ENCODE measurements at regions not wholly inside any gene's neighbourhood (a gene's known extent, or its start where the extent isn't known, plus 50 kb on each side); places are given as distances from the start of the nearest gene placed in this dataset.

DNA sequence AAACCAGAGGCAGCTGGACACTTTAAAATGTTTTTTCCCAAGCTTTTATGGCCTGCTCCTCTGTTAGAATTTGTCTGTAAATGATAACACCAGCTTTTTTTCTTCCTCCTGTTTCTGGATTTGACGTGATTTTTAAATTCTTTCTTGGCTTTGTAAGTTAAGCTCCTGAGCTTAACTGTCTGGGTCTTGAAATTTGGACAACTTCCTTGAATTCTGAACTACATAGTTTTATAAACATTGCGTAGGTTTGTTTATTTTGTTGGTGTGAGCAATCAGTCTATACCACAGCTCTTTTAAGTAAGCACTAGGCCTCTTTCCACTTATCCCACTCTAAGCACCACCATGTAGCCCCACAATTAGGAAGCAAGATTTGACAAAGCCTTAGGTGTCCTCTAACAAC, 144.4 kb upstream of the GUCY1A1 start:
- DNase-seq (ENCODE audit: low read depth) (peak; percentile 56), FAIRE-seq (no peak)
- H3K36me3 ChIP-seq (ENCODE audit: control insufficient read depth, insufficient read depth, low read length) = no peaks in the 10 kb centered on the region
- no peaks in the 10 kb centered on the region for H3K27me3 ChIP-seq (ENCODE audit: control insufficient read depth, insufficient read depth, low read length)
- TF ChIP-seq, protein P1, sequence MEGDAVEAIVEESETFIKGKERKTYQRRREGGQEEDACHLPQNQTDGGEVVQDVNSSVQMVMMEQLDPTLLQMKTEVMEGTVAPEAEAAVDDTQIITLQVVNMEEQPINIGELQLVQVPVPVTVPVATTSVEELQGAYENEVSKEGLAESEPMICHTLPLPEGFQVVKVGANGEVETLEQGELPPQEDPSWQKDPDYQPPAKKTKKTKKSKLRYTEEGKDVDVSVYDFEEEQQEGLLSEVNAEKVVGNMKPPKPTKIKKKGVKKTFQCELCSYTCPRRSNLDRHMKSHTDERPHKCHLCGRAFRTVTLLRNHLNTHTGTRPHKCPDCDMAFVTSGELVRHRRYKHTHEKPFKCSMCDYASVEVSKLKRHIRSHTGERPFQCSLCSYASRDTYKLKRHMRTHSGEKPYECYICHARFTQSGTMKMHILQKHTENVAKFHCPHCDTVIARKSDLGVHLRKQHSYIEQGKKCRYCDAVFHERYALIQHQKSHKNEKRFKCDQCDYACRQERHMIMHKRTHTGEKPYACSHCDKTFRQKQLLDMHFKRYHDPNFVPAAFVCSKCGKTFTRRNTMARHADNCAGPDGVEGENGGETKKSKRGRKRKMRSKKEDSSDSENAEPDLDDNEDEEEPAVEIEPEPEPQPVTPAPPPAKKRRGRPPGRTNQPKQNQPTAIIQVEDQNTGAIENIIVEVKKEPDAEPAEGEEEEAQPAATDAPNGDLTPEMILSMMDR (IDR thresholded peaks at IDR 0.05; ENCODE audit: insufficient read depth, low read length, severe bottlenecking) = no peak
- H3K4me3 ChIP-seq (ENCODE audit: low read depth, low read length) = no peak overlapping the region

DNA sequence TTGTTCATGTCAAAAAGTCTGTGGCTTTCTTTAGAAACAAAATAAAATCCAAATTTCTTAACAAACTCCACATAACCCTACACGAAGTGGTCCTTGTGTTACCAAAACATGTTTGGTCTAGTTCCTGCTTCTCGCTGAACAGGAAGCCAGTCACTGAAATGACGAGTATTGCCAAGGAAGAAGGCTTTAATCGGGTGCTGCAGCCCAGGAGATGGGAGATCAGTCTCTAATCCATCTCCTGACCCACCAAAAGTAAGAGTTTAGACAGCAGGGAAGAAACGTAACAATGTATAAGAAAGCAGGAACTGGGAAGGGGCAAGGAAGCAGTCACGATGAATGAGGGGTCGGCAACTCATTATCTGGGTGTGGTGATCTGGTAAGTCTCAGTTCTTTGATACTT, 144.6 kb upstream of the MAP9 start:
- no peaks in the 10 kb centered on the region for H3K36me3 ChIP-seq (ENCODE audit: control insufficient read depth, insufficient read depth, low read length)
- TF ChIP-seq, protein P1 (IDR thresholded peaks at IDR 0.05; ENCODE audit: insufficient read depth, low read length, severe bottlenecking) = no peak
- no peak for FAIRE-seq
- no peaks in the 10 kb centered on the region for H3K27me3 ChIP-seq (ENCODE audit: control insufficient read depth, insufficient read depth, low read length)
- DNase-seq (ENCODE audit: low read depth) = no peak
- H3K4me3 ChIP-seq (ENCODE audit: low read depth, low read length) = no peak overlapping the region

DNA sequence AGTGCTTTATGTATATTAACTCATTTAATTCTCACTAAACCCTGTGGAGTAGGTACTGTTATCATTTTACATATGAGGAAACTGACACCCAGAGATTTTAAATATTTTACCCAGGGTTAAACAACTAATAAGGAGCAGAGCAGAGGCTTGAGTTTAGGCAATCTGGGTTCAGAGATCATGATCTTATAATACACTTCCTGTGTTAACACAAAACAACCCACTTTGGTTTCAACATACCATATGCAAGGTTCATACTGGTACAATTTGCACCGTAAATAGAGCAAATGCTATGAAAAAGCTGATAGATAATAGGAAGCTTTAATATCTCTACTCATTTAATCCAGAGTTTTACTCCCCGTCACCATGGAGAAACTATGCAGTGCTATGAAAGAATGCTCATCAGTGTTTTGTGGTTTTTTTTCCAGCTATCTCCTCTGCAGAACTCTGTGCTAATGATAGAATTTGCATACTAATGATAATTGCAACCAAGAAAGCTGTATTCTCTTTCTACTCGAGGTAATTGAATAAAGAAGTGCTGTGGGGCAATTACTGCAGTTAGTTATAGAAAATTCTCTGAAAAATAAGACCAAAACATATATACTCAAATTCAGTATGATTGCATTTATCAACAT, 138.8 kb upstream of the MAP9 start:
- no peak for FAIRE-seq
- TF ChIP-seq, protein P1 (IDR thresholded peaks at IDR 0.05; ENCODE audit: insufficient read depth, low read length, severe bottlenecking) = no peak
- no peak overlapping the region for H3K4me3 ChIP-seq (ENCODE audit: low read depth, low read length)
- DNase-seq (ENCODE audit: low read depth) = no peak
- H3K27me3 ChIP-seq (ENCODE audit: control insufficient read depth, insufficient read depth, low read length) = no peaks in the 10 kb centered on the region
- H3K36me3 ChIP-seq (ENCODE audit: control insufficient read depth, insufficient read depth, low read length) = no peaks in the 10 kb centered on the region

DNA sequence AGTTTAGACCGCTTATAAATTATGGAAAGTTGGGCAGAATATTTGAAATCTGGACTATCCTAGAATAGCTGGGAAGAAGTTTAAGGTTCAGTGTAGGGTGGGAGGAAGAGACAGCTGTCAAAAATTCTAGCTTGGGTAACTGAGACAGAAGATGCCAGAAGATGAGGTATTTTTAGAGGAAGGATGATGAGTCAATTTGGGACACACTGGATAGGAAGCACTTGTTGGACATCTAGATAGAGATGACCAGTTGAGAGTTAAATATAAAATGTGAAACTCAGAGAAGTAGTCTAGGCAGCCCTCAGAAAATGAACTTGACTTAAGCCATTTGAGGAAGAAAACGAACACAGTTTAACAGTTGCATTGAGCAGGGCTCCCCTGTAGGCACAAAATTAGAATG, 137.9 kb upstream of the MAP9 start:
- TF ChIP-seq, protein P1 (IDR thresholded peaks at IDR 0.05; ENCODE audit: insufficient read depth, low read length, severe bottlenecking) = no peak
- no peaks in the 10 kb centered on the region for H3K27me3 ChIP-seq (ENCODE audit: control insufficient read depth, insufficient read depth, low read length)
- no peaks in the 10 kb centered on the region for H3K36me3 ChIP-seq (ENCODE audit: control insufficient read depth, insufficient read depth, low read length)
- DNase-seq (ENCODE audit: low read depth) (no peak), FAIRE-seq (no peak)
- H3K4me3 ChIP-seq (ENCODE audit: low read depth, low read length) = no peak overlapping the region

DNA sequence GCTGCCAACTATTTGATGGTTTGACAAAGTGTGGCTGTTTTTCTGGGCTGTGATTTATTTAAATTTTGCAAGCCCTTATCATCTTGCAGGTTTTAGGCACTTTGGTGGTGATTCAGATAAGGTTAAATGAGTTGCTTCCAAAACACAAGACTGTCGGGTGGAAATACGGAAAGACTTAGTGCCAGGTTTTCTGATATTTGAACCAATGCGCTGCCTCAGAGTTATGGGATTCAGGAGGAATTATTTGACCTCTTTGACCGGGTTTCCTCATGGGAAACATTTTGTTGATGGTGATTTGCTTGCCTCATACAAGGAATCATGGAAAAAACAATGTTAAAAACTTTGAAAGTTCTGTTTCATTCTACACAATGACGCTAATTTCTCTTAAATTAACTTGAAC, 136.1 kb upstream of the MAP9 start:
- TF ChIP-seq, protein P1 (IDR thresholded peaks at IDR 0.05; ENCODE audit: insufficient read depth, low read length, severe bottlenecking) = no peak
- H3K36me3 ChIP-seq (ENCODE audit: control insufficient read depth, insufficient read depth, low read length) = no peaks in the 10 kb centered on the region
- no peak overlapping the region for H3K4me3 ChIP-seq (ENCODE audit: low read depth, low read length)
- FAIRE-seq (no peak), DNase-seq (ENCODE audit: low read depth) (no peak)
- no peaks in the 10 kb centered on the region for H3K27me3 ChIP-seq (ENCODE audit: control insufficient read depth, insufficient read depth, low read length)

DNA sequence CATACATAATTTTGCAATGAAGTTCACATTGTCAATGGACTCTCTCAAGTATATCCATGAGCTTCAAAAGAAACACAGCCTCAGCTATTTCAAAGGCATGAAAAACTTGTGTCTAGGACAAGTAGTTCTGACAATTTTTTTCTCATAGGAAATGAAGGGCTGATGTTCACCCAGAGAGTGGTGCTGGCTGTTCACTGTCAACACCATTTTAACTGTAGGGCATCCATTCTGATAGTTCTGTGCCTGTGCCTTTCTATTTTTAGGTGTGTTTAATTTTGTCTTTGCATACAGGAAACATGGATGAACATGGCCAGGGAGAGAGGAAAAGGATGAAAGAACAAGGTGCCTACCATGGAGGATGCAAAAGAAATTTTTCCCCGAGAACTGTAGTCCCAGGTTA, 135.3 kb upstream of the MAP9 start:
- no peaks in the 10 kb centered on the region for H3K27me3 ChIP-seq (ENCODE audit: control insufficient read depth, insufficient read depth, low read length)
- DNase-seq (ENCODE audit: low read depth) = no peak
- TF ChIP-seq, protein P1 (IDR thresholded peaks at IDR 0.05; ENCODE audit: insufficient read depth, low read length, severe bottlenecking) = no peak
- no peaks in the 10 kb centered on the region for H3K36me3 ChIP-seq (ENCODE audit: control insufficient read depth, insufficient read depth, low read length)
- H3K4me3 ChIP-seq (ENCODE audit: low read depth, low read length) = no peak overlapping the region
- no peak for FAIRE-seq
